ENCODE measurements at regions not wholly inside any gene's neighbourhood (a gene's known extent, or its start where the extent isn't known, plus 50 kb on each side); places are given as distances from the start of the nearest gene placed in this dataset.

- BruUV-seq (replicated peaks): no TSS peak
Measured at GRCh38 chr1:165114889-165115285, 241.6 kb downstream of the LMX1A start.

GRCh38 chr1:165114022-165114888 lies 242.3 kb downstream of the LMX1A start:
- DNase-seq (ENCODE audit: low read depth, low spot score) (peak; percentile 44), ATAC-seq (peak; percentile 74)
- ChIA-PET CTCF (interaction anchor here (0.6 to 3.9 kb wide), 11 partner anchors 9 to 254 kb away, joined by 3 to 26 read pairs (median 4); no protein-coding TSS in a partner anchor), POLR2A (no interaction called here), RAD21 (ENCODE audit: low non-redundant PET in 1 of 2, low total read pairs in 2 of 2, uncharacterized antibody in 2 of 2, unreplicated experiment in 2 of 2) (no interaction called here)
- no TSS peak for BruUV-seq (replicated peaks)
- Histone ChIP-seq H3K79me2 (ENCODE audit: insufficient read depth, low read length) (no peaks in the 10 kb centered on the region), H3K36me3 (ENCODE audit: control insufficient read depth in 1 of 2, insufficient read depth in 2 of 2, low read length in 2 of 2) (no peaks in the 10 kb centered on the region), H3K9me3 (ENCODE audit: control insufficient read depth in 1 of 2, insufficient read depth in 1 of 2, low read depth in 1 of 2, low read length in 2 of 2) (no peaks in the 10 kb centered on the region), H2AFZ (ENCODE audit: low read depth, low read length, poor library complexity, severe bottlenecking) (no peak overlapping the region), H4K20me1 (ENCODE audit: insufficient read depth) (no peaks in the 10 kb centered on the region), H3K4me3 (replicated peaks in 1 of 2; ENCODE audit: low read depth in 1 of 2, low read length in 2 of 2) (no peak overlapping the region), H3K4me1 (ENCODE audit: control insufficient read depth in 1 of 2, insufficient read depth in 2 of 2, low read length in 2 of 2) (peaks cover 0 to 13% of the 10 kb centered on the region in 2 experiments; a peak in 2 of 4 replicates), H3K27ac (ENCODE audit: low read depth, low read length) (no peak overlapping the region), H3K9ac (ENCODE audit: low read length) (no peak overlapping the region), H3K9me2 (ENCODE audit: insufficient read depth) (no peaks in the 10 kb centered on the region), H3K27me3 (ENCODE audit: insufficient read depth, low read length) (peaks cover 16% of the 10 kb centered on the region), H3K4me2 (ENCODE audit: low read length) (no peak overlapping the region)
- intact Hi-C loops (cut with micrococcal nuclease): loop anchor here (1.0 to 10.0 kb wide), 3 partner anchors 31 to 481 kb away; no protein-coding TSS in a partner anchor
- TF ChIP-seq CTCF (IDR thresholded peaks at IDR 0.05 in 2 of 3, conservative IDR thresholded peaks at IDR 0.05 in 1 of 3; ENCODE audit: borderline replicate concordance in 1 of 3, insufficient read depth in 1 of 3, low read depth in 2 of 3, low read length in 2 of 3) (peak; percentile 65 to 79 (median 67)), SRF (IDR thresholded peaks at IDR 0.05; ENCODE audit: low read depth) (0 out of 2 replicates have a peak, but pooled peaks have one; percentile 47), POLR2AphosphoS5 (IDR thresholded peaks at IDR 0.05; ENCODE audit: low read depth, low read length) (no peak), SP1 (IDR thresholded peaks at IDR 0.05; ENCODE audit: low read depth) (no peak), RAD21 (IDR thresholded peaks at IDR 0.05; ENCODE audit: low read depth) (peak; percentile 82)

More at GRCh38 chr1:165114889-165115285, 241.6 kb downstream of the LMX1A start:
- CTCF ChIA-PET: interaction anchor here (0.7 to 3.9 kb wide), 9 partner anchors 12 to 253 kb away, joined by 3 to 26 read pairs (median 4); no protein-coding TSS in a partner anchor
- intact Hi-C loops (cut with micrococcal nuclease): loop anchor here (1.0 to 10.0 kb wide), 3 partner anchors 30 to 480 kb away; no protein-coding TSS in a partner anchor
- Histone ChIP-seq H3K36me3 (ENCODE audit: control insufficient read depth in 1 of 2, insufficient read depth in 2 of 2, low read length in 2 of 2) (no peaks in the 10 kb centered on the region), H2AFZ (ENCODE audit: low read depth, low read length, poor library complexity, severe bottlenecking) (no peak overlapping the region), H3K9me2 (ENCODE audit: insufficient read depth) (no peaks in the 10 kb centered on the region), H3K4me3 (replicated peaks in 1 of 2; ENCODE audit: low read depth in 1 of 2, low read length in 2 of 2) (no peak overlapping the region), H3K27me3 (ENCODE audit: insufficient read depth, low read length) (peaks cover 22% of the 10 kb centered on the region), H3K4me2 (ENCODE audit: low read length) (no peak overlapping the region), H3K9ac (ENCODE audit: low read length) (no peak overlapping the region), H3K4me1 (ENCODE audit: control insufficient read depth in 1 of 2, insufficient read depth in 2 of 2, low read length in 2 of 2) (peaks cover 0 to 13% of the 10 kb centered on the region in 2 experiments; a peak in 2 of 4 replicates), H3K79me2 (ENCODE audit: insufficient read depth, low read length) (no peaks in the 10 kb centered on the region), H4K20me1 (ENCODE audit: insufficient read depth) (no peaks in the 10 kb centered on the region), H3K27ac (ENCODE audit: low read depth, low read length) (no peak overlapping the region), H3K9me3 (ENCODE audit: control insufficient read depth in 1 of 2, insufficient read depth in 1 of 2, low read depth in 1 of 2, low read length in 2 of 2) (no peaks in the 10 kb centered on the region)
- DNase-seq (ENCODE audit: low read depth, low spot score): no peak
- RAD21 ChIA-PET (ENCODE audit: low non-redundant PET in 1 of 2, low total read pairs in 2 of 2, uncharacterized antibody in 2 of 2, unreplicated experiment in 2 of 2): no interaction called here
- ATAC-seq: no peak
- POLR2A ChIA-PET: no interaction called here
- TF ChIP-seq ZFX (IDR thresholded peaks at IDR 0.05): no peak
- no peak for TF ChIP-seq ATF3 (IDR thresholded peaks at IDR 0.05)
- TF ChIP-seq CBX3 (IDR thresholded peaks at IDR 0.05; ENCODE audit: low read depth): no peak
- TF ChIP-seq EGR1 (IDR thresholded peaks at IDR 0.05; ENCODE audit: low read depth): no peak
- TF ChIP-seq EZH2phosphoT487 (IDR thresholded peaks at IDR 0.05; ENCODE audit: borderline replicate concordance): no peak
- no peak for TF ChIP-seq POLR2A (IDR thresholded peaks at IDR 0.05; ENCODE audit: borderline replicate concordance, extremely low read depth, insufficient read depth, insufficient read length)

All from HCT116 (cell line).